GM12892 (cell line): ENCODE measurements at regions not wholly inside any gene's neighbourhood (a gene's known extent, or its start where the extent isn't known, plus 50 kb on each side); places are given as distances from the start of the nearest gene placed in this dataset.

ENCODE experiments used
- POLR2A ChIP-seq: IDR thresholded peaks from 2 replicates; pipeline ENCODE4 v1.6.1; 2011; ENCODE audit warnings: low read depth, low read length, control low read depth
- POLR2AphosphoS5 ChIP-seq: IDR thresholded peaks from 2 replicates; pipeline ENCODE4 v1.6.1; 2011; ENCODE audit warnings: low read depth, low read length, control low read depth
- TAF1 ChIP-seq: IDR thresholded peaks from 2 replicates; pipeline ENCODE4 v1.6.1; 2011; ENCODE audit warnings: low read depth, mild to moderate bottlenecking, control low read depth, low read length, borderline replicate concordance

GRCh38 chr18:35808796-35809195 lies 163.7 kb upstream of the RMP24 start:
- TF ChIP-seq POLR2A (no peak), POLR2AphosphoS5 (no peak), TAF1 (no peak)
